Endothelial cell of umbilical vein (primary cell): ENCODE measurements at regions not wholly inside any gene's neighbourhood (a gene's known extent, or its start where the extent isn't known, plus 50 kb on each side); places are given as distances from the start of the nearest gene placed in this dataset.

Experiments
- BruUV-seq: library from RNA; stranded (reverse); fragments of 400-500 nt; replicated peaks from 2 replicates; lab custom pipeline; 2021; lab: Mats Ljungman, UMichigan
- CTCF ChIA-PET: fragments of 300-600, 350-600 bp; sonication (Branson Sonifier 250); formaldehyde crosslinking; loops from one replicate; lab custom pipeline; 2021; ENCODE audit warnings: antibody characterized with exemption, inconsistent platforms; lab: Charles Lee
- POLR2A ChIA-PET: fragments of 300-600, 350-600 bp; sonication (Branson Sonifier 250); formaldehyde crosslinking; loops from one replicate; lab custom pipeline; 2021; ENCODE audit warnings: antibody characterized with exemption, inconsistent platforms; lab: Charles Lee
- DNase-seq: peaks from one replicate; pipeline ENCODE4 v3.0.0-alpha.2; 2011; ENCODE audit warnings: low read depth, low spot score
- FAIRE-seq: peaks from 2 replicates; lab custom pipeline; 2011; peaks lifted over from hg19 to GRCh38; lab: Jason Lieb, UNC
- H2AFZ ChIP-seq: 2 replicates; pipeline ENCODE4 v1.6.0; 2012; ENCODE audit warnings: low read depth, low read length, control low read depth, inconsistent platforms
- H3K27ac ChIP-seq: 2 replicates; pipeline ENCODE4 v1.5.1; 2011; ENCODE audit warnings: low read depth, mild to moderate bottlenecking, control low read depth, low read length, moderate library complexity; ENCODE audit not compliant: insufficient read depth
- H3K27me3 ChIP-seq, 2 experiments: 2 replicates each; pipeline versions ENCODE4 v1.6.0 to v1.6.1; 2011; ENCODE audit warnings: low read length in 2 of 2, mixed read lengths in 1 of 2; ENCODE audit not compliant: control insufficient read depth in 2 of 2, insufficient read depth in 2 of 2
- H3K36me3 ChIP-seq, 2 experiments: 2 replicates in 1 of 2; 3 replicates in 1 of 2; pipeline ENCODE4 v1.5.1; 2011; ENCODE audit warnings: low read length in 2 of 2, mild to moderate bottlenecking in 1 of 2, moderate library complexity in 1 of 2; ENCODE audit not compliant: control insufficient read depth in 2 of 2, insufficient read depth in 2 of 2; ENCODE audit errors: extremely low read depth in 1 of 2
- H3K4me1 ChIP-seq: 3 replicates; pipeline ENCODE4 v1.5.1; 2011; ENCODE audit warnings: mild to moderate bottlenecking, low read length; ENCODE audit not compliant: control insufficient read depth, insufficient read depth; ENCODE audit errors: extremely low read depth
- H3K4me2 ChIP-seq: 2 replicates; pipeline ENCODE4 v1.6.1; 2011; ENCODE audit warnings: low read length, control low read depth, mixed read lengths; ENCODE audit not compliant: insufficient read depth
- H3K4me3 ChIP-seq, 3 experiments: fragments of 200-600 bp in 1 of 3; sonication (generic), shearing (Covaris generic) in 1 of 3; replicated peaks in 1 of 3; 2 replicates each; pipeline ENCODE4 v1.5.1; 2011 to 2016; ENCODE audit warnings: control low read depth in 3 of 3, low read length in 3 of 3, mild to moderate bottlenecking in 2 of 3, inconsistent platforms in 1 of 3, low read depth in 1 of 3, moderate library complexity in 1 of 3; ENCODE audit not compliant: insufficient read depth in 1 of 3
- H3K79me2 ChIP-seq: 2 replicates; pipeline ENCODE4 v1.6.0; 2012; ENCODE audit warnings: low read length, inconsistent platforms; ENCODE audit not compliant: control insufficient read depth, insufficient read depth
- H3K9ac ChIP-seq: replicated peaks from 2 replicates; pipeline ENCODE3; 2011; ENCODE audit warnings: low read length, control low read depth; ENCODE audit not compliant: insufficient read depth; ENCODE audit errors: extremely low read depth
- H3K9me1 ChIP-seq: replicated peaks from 3 replicates; pipeline ENCODE4 v1.6.0; 2011; ENCODE audit warnings: mild to moderate bottlenecking, low read length; ENCODE audit not compliant: control insufficient read depth, insufficient read depth; ENCODE audit errors: extremely low read depth
- H3K9me3 ChIP-seq: replicated peaks from 2 replicates; pipeline ENCODE4 v1.5.1; 2012; ENCODE audit warnings: low read length, inconsistent platforms; ENCODE audit not compliant: control insufficient read depth, insufficient read depth
- H4K20me1 ChIP-seq: replicated peaks from 2 replicates; pipeline ENCODE3; 2011; ENCODE audit warnings: mild to moderate bottlenecking, low read length; ENCODE audit not compliant: control insufficient read depth, insufficient read depth; ENCODE audit errors: extremely low read depth
- CTCF ChIP-seq, 2 donors: IDR thresholded peaks; 1 replicate in 1 of 2; 2 replicates in 1 of 2; pipeline ENCODE4 v1.5.1; 2011; ENCODE audit warnings: low read length in 2 of 2, mild to moderate bottlenecking in 2 of 2, moderate library complexity in 2 of 2, control low read depth in 1 of 2, inconsistent platforms in 1 of 2, low read depth in 1 of 2; ENCODE audit not compliant: insufficient read depth in 1 of 2; ENCODE audit errors: extremely low read depth in 1 of 2
- EZH2 ChIP-seq: IDR thresholded peaks from 2 replicates; pipeline ENCODE4 v1.6.1; 2012; ENCODE audit warnings: borderline replicate concordance, low read depth, mild to moderate bottlenecking, moderate library complexity, low read length, inconsistent platforms; ENCODE audit not compliant: severe bottlenecking
- FOS ChIP-seq: IDR thresholded peaks from 2 replicates; pipeline ENCODE4 v1.6.1; 2011; ENCODE audit warnings: mild to moderate bottlenecking, low read length, moderate library complexity, borderline replicate concordance; ENCODE audit not compliant: insufficient read depth
- GATA2 ChIP-seq: IDR thresholded peaks from 2 replicates; pipeline ENCODE4 v1.7.0; 2011; ENCODE audit warnings: low read depth, mild to moderate bottlenecking, moderate library complexity, mixed read lengths, low read length; ENCODE audit not compliant: insufficient read length, insufficient read depth
- JUN ChIP-seq: IDR thresholded peaks from 2 replicates; pipeline ENCODE4 v1.6.1; 2011; ENCODE audit warnings: borderline replicate concordance, low read depth; ENCODE audit not compliant: insufficient read length, insufficient read depth
- MYC ChIP-seq: IDR thresholded peaks from one replicate; pipeline ENCODE4 v1.6.1; 2011; ENCODE audit warnings: mild to moderate bottlenecking, low read depth, low read length
- POLR2A ChIP-seq: IDR thresholded peaks from 2 replicates; pipeline ENCODE4 v1.6.1; 2012; ENCODE audit warnings: low read depth, mild to moderate bottlenecking, control low read depth, low read length
- POLR2AphosphoS5 ChIP-seq: IDR thresholded peaks from 2 replicates; pipeline ENCODE4 v1.6.1; 2012; ENCODE audit warnings: low read depth, mild to moderate bottlenecking, control low read depth, low read length, moderate library complexity; ENCODE audit not compliant: insufficient read depth
- dilution Hi-C: fragments of 300-500 bp; cut with MboI; formaldehyde crosslinking; loops from one replicate; pipeline ENCODE4 v1.15.0; 2019; ENCODE audit warnings: low sequenced_read_pairs; ENCODE audit not compliant: extremely low pct_ligation_motif_present
- intact Hi-C: fragments of 100-400 bp; cut with micrococcal nuclease; formaldehyde crosslinking; loops from one replicate; pipeline ENCODE4 v1.10.0; 2022
- TF ChIP-seq, protein P1 (sequence below): IDR thresholded peaks from 2 replicates; pipeline ENCODE4 v1.6.1; 2011; ENCODE audit not compliant: insufficient read depth, insufficient read length

DNA sequence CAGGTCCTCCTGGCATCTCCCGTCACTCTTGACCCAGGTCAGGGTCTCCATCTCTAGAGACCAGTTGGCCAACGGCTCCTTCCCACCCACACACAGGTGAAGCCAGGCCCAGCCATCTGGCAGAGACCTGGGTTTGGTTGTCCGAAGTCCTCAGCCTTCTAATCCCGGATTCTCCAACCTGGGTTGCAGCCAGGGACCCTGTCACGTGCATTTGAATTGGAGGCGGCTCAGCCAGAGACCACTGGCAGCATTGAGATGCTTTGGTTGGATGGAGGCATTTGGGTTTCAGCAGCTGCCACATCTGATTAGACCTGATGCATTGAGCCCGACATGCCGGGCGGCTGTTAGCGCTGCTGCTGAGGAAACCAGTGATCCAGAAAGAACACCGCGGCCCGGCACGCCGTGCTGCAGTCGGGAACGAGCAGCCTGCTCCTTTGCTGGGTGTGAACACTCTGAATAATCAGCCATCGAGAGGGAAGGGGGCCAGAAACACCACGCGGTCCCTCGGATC lies 163.2 kb downstream of the BRD1 start:
- H3K4me3 ChIP-seq, result no peak overlapping the region
- H3K79me2 ChIP-seq, result no peaks in the 10 kb centered on the region
- H3K27ac ChIP-seq, result no peak overlapping the region
- H3K27me3 ChIP-seq, result no peaks in the 10 kb centered on the region
- dilution Hi-C loops, result no loop called here
- no peaks in the 10 kb centered on the region for H3K36me3 ChIP-seq
- FAIRE-seq (no peak), DNase-seq (no peak)
- no peaks in the 10 kb centered on the region for H4K20me1 ChIP-seq
- no peak overlapping the region for H3K9ac ChIP-seq
- POLR2A ChIA-PET, result no interaction called here
- no peaks in the 10 kb centered on the region for H3K9me1 ChIP-seq
- no TSS peak for BruUV-seq
- H2AFZ ChIP-seq, result peak overlapping the region; percentile 50
- TF ChIP-seq POLR2AphosphoS5, result no peak
- TF ChIP-seq, protein P1, sequence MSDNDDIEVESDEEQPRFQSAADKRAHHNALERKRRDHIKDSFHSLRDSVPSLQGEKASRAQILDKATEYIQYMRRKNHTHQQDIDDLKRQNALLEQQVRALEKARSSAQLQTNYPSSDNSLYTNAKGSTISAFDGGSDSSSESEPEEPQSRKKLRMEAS, result no peak
- TF ChIP-seq MYC, result no peak
- no peak for TF ChIP-seq CTCF (IDR thresholded peaks at IDR 0.05; ENCODE audit: extremely low read depth in 1 of 2, insufficient read depth in 1 of 2, low read depth in 1 of 2, low read length in 2 of 2)
- no peak for TF ChIP-seq FOS
- TF ChIP-seq GATA2, result no peak
- no peak for TF ChIP-seq POLR2A
- TF ChIP-seq EZH2, result no peak
- no peak for TF ChIP-seq JUN
- intact Hi-C loops, result no loop called here
- H3K4me1 ChIP-seq, result peaks cover 12% of the 10 kb centered on the region
- no peak overlapping the region for H3K4me2 ChIP-seq
- CTCF ChIA-PET, result no interaction called here
- no peaks in the 10 kb centered on the region for H3K9me3 ChIP-seq
